NB4 (cell line): ENCODE measurements at regions not wholly inside any gene's neighbourhood (a gene's known extent, or its start where the extent isn't known, plus 50 kb on each side); places are given as distances from the start of the nearest gene placed in this dataset.
"Not testable (repeated sequence)": the region's sequence is repeated elsewhere in the genome, so short reads cannot be mapped to it uniquely, and the experiment has no call there.

ENCODE experiments used
- MYC ChIP-seq: IDR thresholded peaks from 2 replicates; pipeline ENCODE4 v1.6.1; 2011; ENCODE audit warnings: low read depth, low read length
- POLR2A ChIP-seq: IDR thresholded peaks from 2 replicates; pipeline ENCODE4 v1.6.1; 2011; ENCODE audit warnings: mild to moderate bottlenecking; ENCODE audit not compliant: insufficient read length; ENCODE audit errors: extremely low read depth
- TF ChIP-seq, protein P1 (sequence below): IDR thresholded peaks from one replicate; pipeline ENCODE4 v1.5.1; 2012; ENCODE audit warnings: low read depth, low read length
- TF ChIP-seq, protein P2 (sequence below): IDR thresholded peaks from 2 replicates; pipeline ENCODE4 v1.6.1; 2011; ENCODE audit warnings: low read depth, low read length

DNA sequence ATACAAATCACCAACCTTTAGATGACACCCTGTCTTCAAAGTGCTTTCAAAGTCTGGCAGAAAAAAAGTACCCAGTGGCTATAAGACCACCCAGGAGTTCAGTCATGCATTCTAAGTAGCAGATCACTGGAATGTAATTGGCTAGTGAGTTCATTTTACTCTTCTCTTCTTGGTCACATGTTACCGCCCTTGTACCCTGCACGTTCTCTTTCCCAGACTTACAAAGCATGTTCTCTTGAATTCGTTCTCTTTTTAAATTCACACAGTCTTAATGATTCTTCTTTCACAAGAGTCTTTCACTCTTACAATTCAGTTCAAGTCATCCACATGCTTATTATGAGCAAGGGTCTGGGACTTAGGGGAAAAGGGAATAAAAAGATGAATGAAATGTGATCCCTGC is 89.4 kb upstream of the TRIM77 start:
- TF ChIP-seq, protein P1, sequence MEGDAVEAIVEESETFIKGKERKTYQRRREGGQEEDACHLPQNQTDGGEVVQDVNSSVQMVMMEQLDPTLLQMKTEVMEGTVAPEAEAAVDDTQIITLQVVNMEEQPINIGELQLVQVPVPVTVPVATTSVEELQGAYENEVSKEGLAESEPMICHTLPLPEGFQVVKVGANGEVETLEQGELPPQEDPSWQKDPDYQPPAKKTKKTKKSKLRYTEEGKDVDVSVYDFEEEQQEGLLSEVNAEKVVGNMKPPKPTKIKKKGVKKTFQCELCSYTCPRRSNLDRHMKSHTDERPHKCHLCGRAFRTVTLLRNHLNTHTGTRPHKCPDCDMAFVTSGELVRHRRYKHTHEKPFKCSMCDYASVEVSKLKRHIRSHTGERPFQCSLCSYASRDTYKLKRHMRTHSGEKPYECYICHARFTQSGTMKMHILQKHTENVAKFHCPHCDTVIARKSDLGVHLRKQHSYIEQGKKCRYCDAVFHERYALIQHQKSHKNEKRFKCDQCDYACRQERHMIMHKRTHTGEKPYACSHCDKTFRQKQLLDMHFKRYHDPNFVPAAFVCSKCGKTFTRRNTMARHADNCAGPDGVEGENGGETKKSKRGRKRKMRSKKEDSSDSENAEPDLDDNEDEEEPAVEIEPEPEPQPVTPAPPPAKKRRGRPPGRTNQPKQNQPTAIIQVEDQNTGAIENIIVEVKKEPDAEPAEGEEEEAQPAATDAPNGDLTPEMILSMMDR = not testable (repeated sequence)
- TF ChIP-seq POLR2A, MYC: not testable (repeated sequence)
- TF ChIP-seq, protein P2, sequence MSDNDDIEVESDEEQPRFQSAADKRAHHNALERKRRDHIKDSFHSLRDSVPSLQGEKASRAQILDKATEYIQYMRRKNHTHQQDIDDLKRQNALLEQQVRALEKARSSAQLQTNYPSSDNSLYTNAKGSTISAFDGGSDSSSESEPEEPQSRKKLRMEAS = not testable (repeated sequence)
